ENCODE measurements at regions not wholly inside any gene's neighbourhood (a gene's known extent, or its start where the extent isn't known, plus 50 kb on each side); places are given as distances from the start of the nearest gene placed in this dataset.

DNA sequence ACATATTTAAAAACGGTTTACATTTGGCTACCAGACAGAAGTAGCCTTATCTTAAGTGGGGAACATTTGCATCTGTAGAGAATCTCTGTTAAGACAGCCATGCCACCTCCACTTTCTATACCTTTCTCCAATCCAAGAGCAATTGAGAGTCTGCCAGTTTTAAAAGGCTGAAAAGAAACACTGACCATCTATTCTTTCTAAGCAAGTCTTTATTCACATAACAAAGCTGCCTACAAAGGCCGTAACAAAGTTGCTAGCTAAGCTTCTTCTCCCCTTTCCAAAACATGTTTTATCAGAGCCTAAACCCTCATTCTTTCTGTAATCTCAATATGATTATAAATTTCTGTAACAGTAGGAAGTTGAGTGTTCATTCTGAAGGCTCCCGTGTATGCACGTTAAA, 1078.3 kb downstream of the NCAM2 start:
- ATAC-seq, result no peak
- WGBS (ENCODE audit: insufficient coverage), result 89% methylated on average over 1 of the region's 4 CpGs

DNA sequence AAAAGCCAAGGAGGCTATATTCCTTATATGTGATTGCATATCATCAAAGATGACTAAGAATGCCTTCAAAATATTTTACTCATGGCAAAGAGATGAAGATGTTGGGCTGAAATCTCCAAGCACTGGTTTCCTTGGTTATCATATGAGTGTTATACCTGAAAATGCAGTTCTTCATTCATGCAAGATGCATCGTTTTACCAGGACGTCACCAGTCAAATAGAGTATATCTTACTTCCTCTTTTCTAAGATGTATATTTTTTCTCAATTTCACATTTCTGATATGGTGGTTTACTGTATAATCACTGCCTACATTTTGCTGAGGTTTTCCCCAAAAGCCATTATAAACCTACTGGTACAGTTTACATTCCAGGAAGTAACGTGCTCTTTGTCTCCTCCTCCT, 1085.7 kb downstream of the NCAM2 start:
- Mint-ChIP-seq H3K9me3 (peaks cover 5 to 7% of the 10 kb centered on the region in 2 donors), H3K36me3 (no peaks in the 10 kb centered on the region), H3K27ac (no peak overlapping the region), H3K4me1 (no peaks in the 10 kb centered on the region), H3K27me3 (ENCODE audit: low read depth in 2 of 2) (no peaks in the 10 kb centered on the region), H3K4me3 (no peak overlapping the region)
- Histone ChIP-seq H3K4me1 (ENCODE audit: control insufficient read depth, insufficient read depth, low read length) (no peaks in the 10 kb centered on the region), H3K4me3 (ENCODE audit: low read length) (no peak overlapping the region), H3K36me3 (ENCODE audit: control insufficient read depth, insufficient read depth, low read length) (no peaks in the 10 kb centered on the region), H3K9me3 (ENCODE audit: control insufficient read depth, insufficient read depth, low read length) (peaks cover 3% of the 10 kb centered on the region), H3K27ac (ENCODE audit: low read length) (no peak overlapping the region), H3K27me3 (ENCODE audit: control insufficient read depth, insufficient read depth, low read length) (no peaks in the 10 kb centered on the region)
- DNase-seq (no peak), ATAC-seq (no peak)
- TF ChIP-seq, protein P1, sequence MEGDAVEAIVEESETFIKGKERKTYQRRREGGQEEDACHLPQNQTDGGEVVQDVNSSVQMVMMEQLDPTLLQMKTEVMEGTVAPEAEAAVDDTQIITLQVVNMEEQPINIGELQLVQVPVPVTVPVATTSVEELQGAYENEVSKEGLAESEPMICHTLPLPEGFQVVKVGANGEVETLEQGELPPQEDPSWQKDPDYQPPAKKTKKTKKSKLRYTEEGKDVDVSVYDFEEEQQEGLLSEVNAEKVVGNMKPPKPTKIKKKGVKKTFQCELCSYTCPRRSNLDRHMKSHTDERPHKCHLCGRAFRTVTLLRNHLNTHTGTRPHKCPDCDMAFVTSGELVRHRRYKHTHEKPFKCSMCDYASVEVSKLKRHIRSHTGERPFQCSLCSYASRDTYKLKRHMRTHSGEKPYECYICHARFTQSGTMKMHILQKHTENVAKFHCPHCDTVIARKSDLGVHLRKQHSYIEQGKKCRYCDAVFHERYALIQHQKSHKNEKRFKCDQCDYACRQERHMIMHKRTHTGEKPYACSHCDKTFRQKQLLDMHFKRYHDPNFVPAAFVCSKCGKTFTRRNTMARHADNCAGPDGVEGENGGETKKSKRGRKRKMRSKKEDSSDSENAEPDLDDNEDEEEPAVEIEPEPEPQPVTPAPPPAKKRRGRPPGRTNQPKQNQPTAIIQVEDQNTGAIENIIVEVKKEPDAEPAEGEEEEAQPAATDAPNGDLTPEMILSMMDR (IDR thresholded peaks at IDR 0.05), result no peak
- intact Hi-C loops (cut with micrococcal nuclease), result no loop called here
- WGBS (ENCODE audit: insufficient coverage), result 80% methylated on average over 1 of the region's 3 CpGs

More for the DNA sequence above, 1078.3 kb downstream of the NCAM2 start:
- H3K27ac Mint-ChIP-seq, result no peak overlapping the region
- H3K36me3 Mint-ChIP-seq, result no peaks in the 10 kb centered on the region
- intact Hi-C loops (cut with micrococcal nuclease), result no loop called here
- H3K27me3 Mint-ChIP-seq (ENCODE audit: low read depth in 2 of 2), result no peaks in the 10 kb centered on the region
- H3K4me1 Mint-ChIP-seq, result no peaks in the 10 kb centered on the region
- Histone ChIP-seq H3K4me3 (ENCODE audit: low read length) (no peak overlapping the region), H3K9me3 (ENCODE audit: control insufficient read depth, insufficient read depth, low read length) (peaks cover 1% of the 10 kb centered on the region), H3K27ac (ENCODE audit: low read length) (no peak overlapping the region), H3K36me3 (ENCODE audit: control insufficient read depth, insufficient read depth, low read length) (no peaks in the 10 kb centered on the region), H3K27me3 (ENCODE audit: control insufficient read depth, insufficient read depth, low read length) (no peaks in the 10 kb centered on the region), H3K4me1 (ENCODE audit: control insufficient read depth, insufficient read depth, low read length) (no peaks in the 10 kb centered on the region)
- peaks cover 7 to 12% of the 10 kb centered on the region in 2 donors for H3K9me3 Mint-ChIP-seq
- DNase-seq, result no peak
- TF ChIP-seq, protein P1 (IDR thresholded peaks at IDR 0.05), result no peak
- no peak overlapping the region for H3K4me3 Mint-ChIP-seq

DNA sequence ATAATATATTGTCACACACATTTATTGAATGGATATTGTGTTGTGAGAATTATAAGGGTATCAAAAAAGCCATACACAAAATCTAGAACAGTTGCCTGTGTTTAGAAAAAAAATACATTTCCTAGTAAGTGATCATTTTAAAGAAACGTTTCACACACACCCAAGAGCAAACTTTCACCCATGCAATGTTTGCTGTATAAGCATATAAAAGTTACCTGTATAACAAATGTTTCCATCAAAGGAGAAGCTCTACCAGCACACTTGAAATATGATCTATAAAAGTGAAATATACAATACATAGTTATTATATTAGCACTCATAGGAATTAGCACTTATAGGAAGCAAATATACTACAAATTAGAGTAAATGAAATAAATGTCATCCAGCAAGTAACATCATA, 1098.1 kb downstream of the NCAM2 start:
- H3K4me3 ChIP-seq (ENCODE audit: low read length), result no peak overlapping the region
- H3K9me3 ChIP-seq (ENCODE audit: control insufficient read depth, insufficient read depth, low read length), result peaks cover 17% of the 10 kb centered on the region
- intact Hi-C loops (cut with micrococcal nuclease), result no loop called here
- Mint-ChIP-seq H3K4me3 (no peak overlapping the region), H3K36me3 (no peaks in the 10 kb centered on the region), H3K27ac (no peak overlapping the region), H3K27me3 (ENCODE audit: low read depth in 2 of 2) (no peaks in the 10 kb centered on the region), H3K4me1 (no peaks in the 10 kb centered on the region), H3K9me3 (peaks cover 6 to 11% of the 10 kb centered on the region in 2 donors)
- no peaks in the 10 kb centered on the region for H3K27me3 ChIP-seq (ENCODE audit: control insufficient read depth, insufficient read depth, low read length)
- no peaks in the 10 kb centered on the region for H3K4me1 ChIP-seq (ENCODE audit: control insufficient read depth, insufficient read depth, low read length)
- no peaks in the 10 kb centered on the region for H3K36me3 ChIP-seq (ENCODE audit: control insufficient read depth, insufficient read depth, low read length)
- DNase-seq (no peak), ATAC-seq (no peak)
- H3K27ac ChIP-seq (ENCODE audit: low read length), result no peak overlapping the region
- TF ChIP-seq, protein P1 (IDR thresholded peaks at IDR 0.05), result no peak
- WGBS (ENCODE audit: insufficient coverage), result no CpG with 5 or more reads among the region's 1 CpG

DNA sequence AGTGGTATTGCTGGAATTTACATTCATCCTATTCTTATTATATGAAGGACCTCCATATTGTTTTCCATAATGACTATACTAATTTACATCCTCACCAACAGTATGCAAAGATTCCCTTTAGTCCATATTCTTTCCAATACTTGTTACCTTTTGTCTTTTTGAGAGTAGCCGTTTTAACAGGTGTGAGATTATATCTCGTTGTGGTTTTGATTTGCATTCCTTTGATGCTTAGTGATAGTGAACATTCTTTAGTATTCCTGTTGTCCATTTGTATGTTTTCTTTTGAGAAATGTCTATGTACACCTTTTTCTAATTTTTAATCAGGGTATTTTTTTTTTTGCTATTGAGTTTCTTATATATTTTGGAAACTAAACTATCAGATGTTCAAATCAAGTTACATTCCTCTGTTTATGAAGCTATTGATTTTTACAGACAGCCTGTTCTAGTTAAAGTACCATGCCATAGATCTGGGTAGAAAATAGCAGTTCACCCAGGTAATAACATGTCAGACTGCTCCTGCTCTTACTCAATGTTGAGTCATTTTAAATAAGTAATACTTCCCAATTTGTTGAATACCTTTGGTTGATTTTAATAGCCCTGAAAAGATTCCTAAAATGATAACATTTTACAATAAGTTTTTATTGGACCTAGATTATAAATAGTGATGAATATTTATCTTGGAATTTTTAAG, 1108.7 kb downstream of the NCAM2 start:
- peaks cover 26% of the 10 kb centered on the region for H3K36me3 Mint-ChIP-seq
- peaks cover 18 to 34% of the 10 kb centered on the region in 2 donors for H3K9me3 Mint-ChIP-seq
- no peak for ATAC-seq
- whole genome bisulfite sequencing (ENCODE audit: insufficient coverage), result no CpG with 5 or more reads among the region's 2 CpGs
- H3K9me3 ChIP-seq (ENCODE audit: control insufficient read depth, insufficient read depth, low read length), result no peaks in the 10 kb centered on the region
- no peak for DNase-seq
- TF ChIP-seq, protein P1 (IDR thresholded peaks at IDR 0.05), result no peak
- H3K27me3 ChIP-seq (ENCODE audit: control insufficient read depth, insufficient read depth, low read length), result no peaks in the 10 kb centered on the region
- no peak overlapping the region for H3K4me3 ChIP-seq (ENCODE audit: low read length)
- no peaks in the 10 kb centered on the region for H3K4me1 Mint-ChIP-seq
- H3K27me3 Mint-ChIP-seq (ENCODE audit: low read depth in 2 of 2), result no peaks in the 10 kb centered on the region
- no peaks in the 10 kb centered on the region for H3K4me1 ChIP-seq (ENCODE audit: control insufficient read depth, insufficient read depth, low read length)
- no peaks in the 10 kb centered on the region for H3K36me3 ChIP-seq (ENCODE audit: control insufficient read depth, insufficient read depth, low read length)
- intact Hi-C loops (cut with micrococcal nuclease), result no loop called here
- H3K4me3 Mint-ChIP-seq, result no peak overlapping the region
- no peak overlapping the region for H3K27ac Mint-ChIP-seq
- no peak overlapping the region for H3K27ac ChIP-seq (ENCODE audit: low read length)

All from natural killer cell (primary cell).